Natural killer cell (primary cell): ENCODE measurements at regions not wholly inside any gene's neighbourhood (a gene's known extent, or its start where the extent isn't known, plus 50 kb on each side); places are given as distances from the start of the nearest gene placed in this dataset.
"Not testable (repeated sequence)": the region's sequence is repeated elsewhere in the genome, so short reads cannot be mapped to it uniquely, and the experiment has no call there.

Experiments
- ATAC-seq, 3 donors: fragments of 150-1000 bp in 2 of 3; fragments of 200-7000 bp in 1 of 3; cut with Tn5 transposase; 1 replicate in 1 of 3; 2 replicates in 2 of 3; pipeline ENCODE4 v1.10.0; 2021; ENCODE audit warnings: mild to moderate bottlenecking in 2 of 3, moderate library complexity in 2 of 3
- DNase-seq, 2 donors: peaks; one replicate each; pipeline versions ENCODE4 v3.0.0 to v3.0.0-alpha.2; 2013 to 2021; ENCODE audit warnings: mixed read lengths in 1 of 2
- H3K27ac ChIP-seq: one replicate; pipeline ENCODE4 v1.5.1; 2013; ENCODE audit warnings: mild to moderate bottlenecking, low read length
- H3K27me3 ChIP-seq: one replicate; pipeline ENCODE4 v1.6.1; 2013; ENCODE audit warnings: low read length; ENCODE audit not compliant: control insufficient read depth, insufficient read depth
- H3K36me3 ChIP-seq: one replicate; pipeline ENCODE4 v1.6.1; 2013; ENCODE audit warnings: low read length; ENCODE audit not compliant: control insufficient read depth, insufficient read depth
- H3K4me1 ChIP-seq: one replicate; pipeline ENCODE4 v1.6.1; 2013; ENCODE audit warnings: low read length; ENCODE audit not compliant: control insufficient read depth, insufficient read depth
- H3K4me3 ChIP-seq: one replicate; pipeline ENCODE4 v1.5.1; 2013; ENCODE audit warnings: low read length
- H3K9me3 ChIP-seq: one replicate; pipeline ENCODE4 v1.6.1; 2013; ENCODE audit warnings: low read length; ENCODE audit not compliant: control insufficient read depth, insufficient read depth
- H3K27ac Mint-ChIP-seq, 2 donors: one replicate each; pipeline ENCODE4 v1.8.0; 2022; ENCODE audit warnings: mild to moderate bottlenecking in 2 of 2, mixed read lengths in 2 of 2, moderate library complexity in 1 of 2
- H3K27me3 Mint-ChIP-seq, 2 donors: one replicate each; pipeline ENCODE4 v1.8.0; 2022; ENCODE audit warnings: low read depth in 2 of 2, mixed read lengths in 2 of 2
- H3K36me3 Mint-ChIP-seq: one replicate; pipeline ENCODE4 v1.8.0; 2022; ENCODE audit warnings: mixed read lengths
- H3K4me1 Mint-ChIP-seq, 2 donors: one replicate each; pipeline ENCODE4 v1.8.0; 2022; ENCODE audit warnings: mixed read lengths in 2 of 2
- H3K4me3 Mint-ChIP-seq: one replicate; pipeline ENCODE4 v1.8.0; 2022; ENCODE audit warnings: mild to moderate bottlenecking, moderate library complexity, mixed read lengths
- H3K9me3 Mint-ChIP-seq, 2 donors: one replicate each; pipeline ENCODE4 v1.8.0; 2022; ENCODE audit warnings: mixed read lengths in 2 of 2
- CTCF ChIP-seq: fragments of 200-600 bp; IDR thresholded peaks from one replicate; pipeline ENCODE4 v1.8.0; 2022; ENCODE audit warnings: antibody characterized with exemption
- WGBS: methylation state at CpG from one replicate; pipeline ENCODE4 v1.1.7; 2013; ENCODE audit warnings: missing lambda C conversion rate; ENCODE audit not compliant: insufficient coverage; 5-methylcytosine and 5-hydroxymethylcytosine counted together
- intact Hi-C: fragments of 100-400 bp; cut with micrococcal nuclease; formaldehyde crosslinking; loops from one replicate; pipeline ENCODE4 v1.14.2; 2022

GRCh38 chr4:97411356-97411755, 731.9 kb downstream of the STPG2 start:
- TF ChIP-seq CTCF = no peak
- ATAC-seq = no peak

GRCh38 chr4:97412331-97412730, 730.9 kb downstream of the STPG2 start:
- ATAC-seq = no peak
- Mint-ChIP-seq H3K27ac (no peak overlapping the region), H3K27me3 (no peaks in the 10 kb centered on the region), H3K4me3 (no peak overlapping the region), H3K36me3 (peaks cover 9% of the 10 kb centered on the region), H3K9me3 (peaks cover 9 to 17% of the 10 kb centered on the region in 2 donors), H3K4me1 (no peaks in the 10 kb centered on the region)
- WGBS = 89% methylated on average over 1 of the region's 1 CpG
- no peak for DNase-seq
- Histone ChIP-seq H3K27me3 (no peaks in the 10 kb centered on the region), H3K4me3 (no peak overlapping the region), H3K9me3 (no peaks in the 10 kb centered on the region), H3K27ac (no peak overlapping the region), H3K36me3 (no peaks in the 10 kb centered on the region), H3K4me1 (no peaks in the 10 kb centered on the region)
- TF ChIP-seq CTCF = no peak
- intact Hi-C loops = no loop called here

More at GRCh38 chr4:97411356-97411755, 731.9 kb downstream of the STPG2 start:
- Histone ChIP-seq H3K9me3 (no peaks in the 10 kb centered on the region), H3K27ac (no peak overlapping the region), H3K4me3 (no peak overlapping the region), H3K27me3 (no peaks in the 10 kb centered on the region), H3K4me1 (no peaks in the 10 kb centered on the region), H3K36me3 (no peaks in the 10 kb centered on the region)
- Mint-ChIP-seq H3K4me1 (no peaks in the 10 kb centered on the region), H3K27me3 (no peaks in the 10 kb centered on the region), H3K27ac (no peak overlapping the region), H3K36me3 (peaks cover 7% of the 10 kb centered on the region), H3K9me3 (peaks cover 12 to 17% of the 10 kb centered on the region in 2 donors), H3K4me3 (no peak overlapping the region)
- WGBS = 90% methylated on average over 2 of the region's 3 CpGs
- intact Hi-C loops = no loop called here
- no peak for DNase-seq

- H3K4me1 Mint-ChIP-seq = no peaks in the 10 kb centered on the region
- Histone ChIP-seq H3K36me3 (no peaks in the 10 kb centered on the region), H3K4me3 (no peak overlapping the region), H3K9me3 (no peaks in the 10 kb centered on the region), H3K27ac (no peak overlapping the region), H3K27me3 (no peaks in the 10 kb centered on the region), H3K4me1 (no peaks in the 10 kb centered on the region)
- 83% methylated on average over 4 of the region's 4 CpGs for WGBS
- H3K27ac Mint-ChIP-seq = no peak overlapping the region
- H3K9me3 Mint-ChIP-seq = peaks cover 13 to 20% of the 10 kb centered on the region in 2 donors
- no peak overlapping the region for H3K4me3 Mint-ChIP-seq
- ATAC-seq (no peak), DNase-seq (no peak)
- no peaks in the 10 kb centered on the region for H3K27me3 Mint-ChIP-seq
- TF ChIP-seq CTCF = no peak
- intact Hi-C loops = no loop called here
- peaks cover 21% of the 10 kb centered on the region for H3K36me3 Mint-ChIP-seq
Observed at GRCh38 chr4:97414161-97414560, 729.1 kb downstream of the STPG2 start.

GRCh38 chr4:97432551-97432950, 710.7 kb downstream of the STPG2 start:
- H3K4me3 Mint-ChIP-seq = no peak overlapping the region
- Histone ChIP-seq H3K4me1 (no peaks in the 10 kb centered on the region), H3K36me3 (no peaks in the 10 kb centered on the region), H3K27me3 (no peaks in the 10 kb centered on the region), H3K4me3 (no peak overlapping the region), H3K27ac (no peak overlapping the region), H3K9me3 (no peaks in the 10 kb centered on the region)
- no peaks in the 10 kb centered on the region for H3K27me3 Mint-ChIP-seq
- WGBS = 79% methylated on average over 2 of the region's 2 CpGs
- DNase-seq (no peak), ATAC-seq (no peak)
- H3K4me1 Mint-ChIP-seq = no peaks in the 10 kb centered on the region
- peaks cover 11 to 14% of the 10 kb centered on the region in 2 donors for H3K9me3 Mint-ChIP-seq
- TF ChIP-seq CTCF = no peak
- peaks cover 9% of the 10 kb centered on the region for H3K36me3 Mint-ChIP-seq
- intact Hi-C loops = no loop called here
- no peak overlapping the region for H3K27ac Mint-ChIP-seq

- H3K27ac Mint-ChIP-seq, H3K4me3 Mint-ChIP-seq, DNase-seq, H3K4me1 Mint-ChIP-seq, ATAC-seq, H3K9me3 ChIP-seq, H3K27ac ChIP-seq, H3K36me3 ChIP-seq, intact Hi-C loops, H3K27me3 ChIP-seq, H3K4me3 ChIP-seq, H3K27me3 Mint-ChIP-seq, H3K36me3 Mint-ChIP-seq, H3K4me1 ChIP-seq: not testable (repeated sequence)
- H3K9me3 Mint-ChIP-seq = peaks cover 11 to 12% of the 10 kb centered on the region in 2 donors
- 92% methylated on average over 21 of the region's 21 CpGs for WGBS
Observed at GRCh38 chr4:97437998-97438705, 705.1 kb downstream of the STPG2 start.
